Keratinocyte (primary cell): ENCODE measurements at regions not wholly inside any gene's neighbourhood (a gene's known extent, or its start where the extent isn't known, plus 50 kb on each side); places are given as distances from the start of the nearest gene placed in this dataset.

Source experiments
- DNase-seq: peaks from one replicate; pipeline ENCODE4 v3.0.0-alpha.2; 2011; ENCODE audit warnings: low read depth, missing footprints, low spot score
- FAIRE-seq: peaks from 2 replicates; lab custom pipeline; 2011; peaks lifted over from hg19 to GRCh38; lab: Jason Lieb, UNC
- H2AFZ ChIP-seq: 2 replicates; pipeline ENCODE4 v1.6.0; 2012; ENCODE audit warnings: low read length, control low read depth, inconsistent platforms; ENCODE audit not compliant: control insufficient read depth
- H3K27ac ChIP-seq: 2 replicates; pipeline ENCODE4 v1.5.1; 2011; ENCODE audit warnings: low read length; ENCODE audit not compliant: control insufficient read depth, insufficient read depth
- H3K27me3 ChIP-seq: 3 replicates; pipeline ENCODE4 v1.6.0; 2011; ENCODE audit warnings: low read length; ENCODE audit not compliant: control insufficient read depth, insufficient read depth; ENCODE audit errors: extremely low read depth
- H3K36me3 ChIP-seq, 2 experiments: 2 replicates in 1 of 2; 3 replicates in 1 of 2; pipeline ENCODE4 v1.5.1; 2011; ENCODE audit warnings: low read length in 2 of 2, mild to moderate bottlenecking in 1 of 2; ENCODE audit not compliant: control insufficient read depth in 2 of 2, insufficient read depth in 2 of 2; ENCODE audit errors: extremely low read depth in 1 of 2
- H3K4me1 ChIP-seq: 3 replicates; pipeline ENCODE4 v1.5.1; 2011; ENCODE audit warnings: low read length; ENCODE audit not compliant: control insufficient read depth, insufficient read depth; ENCODE audit errors: extremely low read depth
- H3K4me2 ChIP-seq: 3 replicates; pipeline ENCODE4 v1.6.0; 2011; ENCODE audit warnings: low read depth, low read length; ENCODE audit not compliant: control insufficient read depth, insufficient read depth; ENCODE audit errors: extremely low read depth
- H3K4me3 ChIP-seq, 3 experiments: fragments of 200-600 bp in 1 of 3; sonication (generic) in 1 of 3; 2 replicates in 2 of 3; 3 replicates in 1 of 3; pipeline ENCODE4 v1.5.1; 2011 to 2016; ENCODE audit warnings: low read length in 3 of 3, mild to moderate bottlenecking in 3 of 3, control low read depth in 2 of 3, inconsistent platforms in 1 of 3, low read depth in 1 of 3, mixed read lengths in 1 of 3, mixed run types in 1 of 3, moderate library complexity in 1 of 3; ENCODE audit not compliant: control insufficient read depth in 2 of 3, insufficient read depth in 2 of 3; ENCODE audit errors: extremely low read depth in 1 of 3
- H3K79me2 ChIP-seq: 2 replicates; pipeline ENCODE4 v1.6.0; 2012; ENCODE audit warnings: low read length; ENCODE audit not compliant: control insufficient read depth, insufficient read depth
- H3K9ac ChIP-seq: 3 replicates; pipeline ENCODE4 v1.6.0; 2011; ENCODE audit warnings: low read length; ENCODE audit not compliant: control insufficient read depth, insufficient read depth; ENCODE audit errors: extremely low read depth
- H3K9me1 ChIP-seq: 3 replicates; pipeline ENCODE4 v1.6.0; 2011; ENCODE audit warnings: low read length; ENCODE audit not compliant: control insufficient read depth, insufficient read depth; ENCODE audit errors: extremely low read depth
- H3K9me3 ChIP-seq: 2 replicates; pipeline ENCODE4 v1.5.1; 2012; ENCODE audit warnings: low read depth, low read length; ENCODE audit not compliant: control insufficient read depth
- H4K20me1 ChIP-seq: 3 replicates; pipeline ENCODE4 v1.6.0; 2011; ENCODE audit warnings: low read length; ENCODE audit not compliant: control insufficient read depth, insufficient read depth; ENCODE audit errors: extremely low read depth
- CTCF ChIP-seq, 3 experiments: IDR thresholded peaks in 1 of 3; conservative IDR thresholded peaks in 1 of 3; optimal IDR thresholded peaks in 1 of 3; 2 replicates in 2 of 3; 3 replicates in 1 of 3; pipeline versions ENCODE3 to v1.5.1; 2011; ENCODE audit warnings: low read length in 3 of 3, mild to moderate bottlenecking in 3 of 3, moderate library complexity in 2 of 3, control low read depth in 1 of 3, inconsistent platforms in 1 of 3; ENCODE audit not compliant: insufficient read depth in 2 of 3; ENCODE audit errors: extremely low read depth in 1 of 3
- EZH2 ChIP-seq: IDR thresholded peaks from one replicate; pipeline ENCODE4 v1.6.1; 2012; ENCODE audit warnings: inconsistent platforms, mild to moderate bottlenecking, low read length, moderate library complexity
- dilution Hi-C: fragments of 300-500 bp; cut with MboI; formaldehyde crosslinking; loops from one replicate; pipeline ENCODE4 v1.7.0; 2020; ENCODE audit warnings: low sequenced_read_pairs; ENCODE audit not compliant: extremely low pct_ligation_motif_present

DNA sequence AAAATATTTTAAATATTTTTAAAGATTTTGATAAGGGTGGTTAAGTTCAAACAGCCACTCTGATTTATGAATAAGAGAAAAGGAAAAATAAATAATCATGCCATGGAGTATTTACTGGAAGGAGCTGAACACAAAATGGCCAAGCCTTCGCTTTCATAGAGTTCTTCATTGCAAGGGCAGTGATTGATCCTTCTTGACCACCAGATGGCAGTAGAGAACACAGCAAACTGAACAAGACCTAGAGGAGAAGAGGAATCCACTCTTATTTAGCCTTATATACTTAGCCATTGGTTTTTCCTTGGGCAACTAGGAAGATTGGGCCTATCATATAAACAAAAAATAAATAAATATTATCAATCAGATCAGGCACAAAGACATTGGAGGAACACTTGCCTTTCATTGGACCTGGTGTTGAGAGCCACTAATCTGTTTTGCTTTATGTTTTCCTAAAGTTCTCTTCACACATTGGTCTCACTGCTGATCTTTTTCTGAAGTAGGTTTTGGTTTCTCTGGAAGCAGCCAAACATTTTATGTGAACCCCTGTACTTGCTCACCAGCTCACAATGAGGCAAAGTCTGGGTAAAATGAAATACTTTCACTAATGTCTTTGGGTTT, 58.1 kb upstream of the PARM1 start:
- Histone ChIP-seq H2AFZ (no peak overlapping the region), H3K9ac (no peak overlapping the region), H3K36me3 (no peaks in the 10 kb centered on the region), H3K4me2 (no peak overlapping the region), H3K79me2 (no peaks in the 10 kb centered on the region), H3K4me3 (no peak overlapping the region), H3K27me3 (no peaks in the 10 kb centered on the region), H3K27ac (no peak overlapping the region), H3K4me1 (no peaks in the 10 kb centered on the region), H3K9me3 (no peaks in the 10 kb centered on the region), H3K9me1 (no peaks in the 10 kb centered on the region), H4K20me1 (no peaks in the 10 kb centered on the region)
- FAIRE-seq (peak; percentile 89), DNase-seq (peak; percentile 52)
- TF ChIP-seq CTCF (optimal IDR thresholded peaks at IDR 0.05 in 1 of 3, IDR thresholded peaks at IDR 0.05 in 1 of 3, conservative IDR thresholded peaks at IDR 0.05 in 1 of 3; ENCODE audit: extremely low read depth in 1 of 3, insufficient read depth in 2 of 3, low read length in 3 of 3) (peak; percentile 70 to 83 (median 80)), EZH2 (no peak)
- dilution Hi-C loops: no loop called here

- Histone ChIP-seq H3K4me2 (no peak overlapping the region), H4K20me1 (no peaks in the 10 kb centered on the region), H3K36me3 (no peaks in the 10 kb centered on the region), H3K27ac (no peak overlapping the region), H3K79me2 (no peaks in the 10 kb centered on the region), H3K4me1 (no peaks in the 10 kb centered on the region), H2AFZ (no peak overlapping the region), H3K27me3 (no peaks in the 10 kb centered on the region), H3K9ac (no peak overlapping the region), H3K9me3 (no peaks in the 10 kb centered on the region), H3K9me1 (no peaks in the 10 kb centered on the region), H3K4me3 (no peak overlapping the region)
- dilution Hi-C loops: no loop called here
- no peak for DNase-seq
- no peak for TF ChIP-seq CTCF (optimal IDR thresholded peaks at IDR 0.05 in 1 of 3, IDR thresholded peaks at IDR 0.05 in 1 of 3, conservative IDR thresholded peaks at IDR 0.05 in 1 of 3; ENCODE audit: extremely low read depth in 1 of 3, insufficient read depth in 2 of 3, low read length in 3 of 3)
- no peak for TF ChIP-seq EZH2
- peak; percentile 20 for FAIRE-seq
Measured at GRCh38 chr4:74873545-74874301, 59.2 kb upstream of the PARM1 start.
